ENCODE measurements at regions not wholly inside any gene's neighbourhood (a gene's known extent, or its start where the extent isn't known, plus 50 kb on each side); places are given as distances from the start of the nearest gene placed in this dataset.

DNA sequence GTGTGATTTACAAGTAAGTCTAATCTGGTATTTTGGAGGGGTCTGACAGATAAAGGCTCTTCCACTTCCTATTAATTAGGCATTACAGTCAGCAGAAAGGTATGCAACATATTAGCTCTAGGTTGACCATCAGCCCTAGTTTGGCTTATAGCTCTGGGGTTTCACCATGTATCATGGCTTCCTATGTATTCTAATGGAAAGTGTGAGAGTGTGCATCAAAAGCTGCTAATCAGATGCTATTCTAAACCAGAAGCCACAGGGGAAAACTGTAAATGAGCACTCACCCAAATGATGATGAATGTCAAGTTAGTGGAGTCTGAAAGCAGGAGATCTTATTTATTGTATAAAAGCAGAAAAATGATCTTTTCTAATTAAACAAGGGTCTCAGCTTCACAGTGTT is 149.2 kb upstream of the MITF start:
- Histone ChIP-seq H3K4me3 (ENCODE audit: low read length) (no peak overlapping the region), H3F3A (ENCODE audit: control insufficient read depth, insufficient read depth) (no peaks in the 10 kb centered on the region)

DNA sequence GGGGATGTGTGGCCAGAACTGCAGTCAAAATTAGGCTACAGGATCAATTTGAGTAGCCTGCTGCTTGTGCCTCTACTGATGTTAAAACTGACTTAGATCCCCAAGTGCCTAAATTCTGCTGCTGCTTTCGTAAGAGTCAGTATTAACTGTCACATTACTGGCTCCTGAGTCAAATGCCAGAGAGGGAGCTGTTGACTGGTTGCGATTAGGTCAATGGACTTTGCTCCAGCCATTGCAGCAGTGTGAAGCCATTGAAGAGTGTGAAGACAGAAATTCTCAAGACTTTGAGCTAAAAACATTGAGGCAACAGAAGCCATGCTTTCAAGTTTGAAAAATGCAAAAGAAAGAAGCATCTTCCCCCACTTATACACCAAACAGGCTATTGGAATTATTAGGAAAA is 151.1 kb upstream of the MITF start:
- Histone ChIP-seq H3F3A (ENCODE audit: control insufficient read depth, insufficient read depth) (no peaks in the 10 kb centered on the region), H3K4me2 (ENCODE audit: low read length) (no peak overlapping the region), H3K79me2 (ENCODE audit: control insufficient read depth, low read length) (no peaks in the 10 kb centered on the region), H3K27me3 (ENCODE audit: control insufficient read depth, low read length) (no peaks in the 10 kb centered on the region), H3K4me3 (ENCODE audit: low read length) (no peak overlapping the region), H3K27ac (ENCODE audit: low read depth, low read length) (no peak overlapping the region), H3K9me2 (replicated peaks; ENCODE audit: control insufficient read depth, low read length) (no peaks in the 10 kb centered on the region), H3K4me1 (ENCODE audit: control insufficient read depth, low read length) (no peaks in the 10 kb centered on the region), H3K36me3 (ENCODE audit: control insufficient read depth, low read length) (no peaks in the 10 kb centered on the region), H4K20me1 (ENCODE audit: control insufficient read depth, insufficient read depth, low read depth, low read length) (no peaks in the 10 kb centered on the region), H3K9me3 (ENCODE audit: control insufficient read depth, insufficient read depth, low read length) (peaks cover 6% of the 10 kb centered on the region; the same call in 1 of the 2 replicates)
- TF ChIP-seq EZH2phosphoT487 (IDR thresholded peaks at IDR 0.05; ENCODE audit: borderline replicate concordance, low read length), result no peak
- TF ChIP-seq, protein P1, sequence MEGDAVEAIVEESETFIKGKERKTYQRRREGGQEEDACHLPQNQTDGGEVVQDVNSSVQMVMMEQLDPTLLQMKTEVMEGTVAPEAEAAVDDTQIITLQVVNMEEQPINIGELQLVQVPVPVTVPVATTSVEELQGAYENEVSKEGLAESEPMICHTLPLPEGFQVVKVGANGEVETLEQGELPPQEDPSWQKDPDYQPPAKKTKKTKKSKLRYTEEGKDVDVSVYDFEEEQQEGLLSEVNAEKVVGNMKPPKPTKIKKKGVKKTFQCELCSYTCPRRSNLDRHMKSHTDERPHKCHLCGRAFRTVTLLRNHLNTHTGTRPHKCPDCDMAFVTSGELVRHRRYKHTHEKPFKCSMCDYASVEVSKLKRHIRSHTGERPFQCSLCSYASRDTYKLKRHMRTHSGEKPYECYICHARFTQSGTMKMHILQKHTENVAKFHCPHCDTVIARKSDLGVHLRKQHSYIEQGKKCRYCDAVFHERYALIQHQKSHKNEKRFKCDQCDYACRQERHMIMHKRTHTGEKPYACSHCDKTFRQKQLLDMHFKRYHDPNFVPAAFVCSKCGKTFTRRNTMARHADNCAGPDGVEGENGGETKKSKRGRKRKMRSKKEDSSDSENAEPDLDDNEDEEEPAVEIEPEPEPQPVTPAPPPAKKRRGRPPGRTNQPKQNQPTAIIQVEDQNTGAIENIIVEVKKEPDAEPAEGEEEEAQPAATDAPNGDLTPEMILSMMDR (IDR thresholded peaks at IDR 0.05; ENCODE audit: low read depth, low read length, poor library complexity, severe bottlenecking), result no peak

More for the DNA sequence above, 149.2 kb upstream of the MITF start:
- TF ChIP-seq EZH2phosphoT487 (IDR thresholded peaks at IDR 0.05; ENCODE audit: borderline replicate concordance, low read length), result no peak
- no peaks in the 10 kb centered on the region for H4K20me1 ChIP-seq (ENCODE audit: control insufficient read depth, insufficient read depth, low read depth, low read length)
- H3K36me3 ChIP-seq (ENCODE audit: control insufficient read depth, low read length), result no peaks in the 10 kb centered on the region
- no peaks in the 10 kb centered on the region for H3K79me2 ChIP-seq (ENCODE audit: control insufficient read depth, low read length)
- H3K4me2 ChIP-seq (ENCODE audit: low read length), result no peak overlapping the region
- no peaks in the 10 kb centered on the region for H3K4me1 ChIP-seq (ENCODE audit: control insufficient read depth, low read length)
- no peaks in the 10 kb centered on the region for H3K9me2 ChIP-seq (replicated peaks; ENCODE audit: control insufficient read depth, low read length)
- H3K27ac ChIP-seq (ENCODE audit: low read depth, low read length), result no peak overlapping the region
- H3K27me3 ChIP-seq (ENCODE audit: control insufficient read depth, low read length), result no peaks in the 10 kb centered on the region
- H3K9me3 ChIP-seq (ENCODE audit: control insufficient read depth, insufficient read depth, low read length), result peaks cover 6% of the 10 kb centered on the region; the same call in 1 of the 2 replicates

DNA sequence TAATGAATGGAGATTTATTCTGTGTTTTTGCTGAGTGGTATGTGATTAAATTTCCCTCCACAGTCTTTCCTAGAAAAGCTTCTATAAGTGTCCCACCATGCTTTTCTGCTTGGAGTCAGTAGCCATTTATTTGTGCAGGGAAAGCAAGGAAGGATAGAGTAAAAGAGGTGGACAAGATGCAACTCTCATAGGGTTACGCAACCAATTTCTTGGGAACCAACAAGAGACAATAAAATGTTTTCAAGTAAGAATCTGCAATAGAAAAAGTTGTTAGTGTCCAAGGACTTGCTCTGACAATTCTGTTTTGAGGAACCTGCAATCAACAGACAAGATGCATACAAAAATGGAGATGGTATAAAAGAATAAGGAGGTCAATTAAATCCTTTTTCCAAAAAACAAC is 153.8 kb upstream of the MITF start:
- Histone ChIP-seq H3K4me3 (ENCODE audit: low read length) (no peak overlapping the region), H3F3A (ENCODE audit: control insufficient read depth, insufficient read depth) (no peaks in the 10 kb centered on the region), H3K79me2 (ENCODE audit: control insufficient read depth, low read length) (no peaks in the 10 kb centered on the region), H3K27ac (ENCODE audit: low read depth, low read length) (no peak overlapping the region), H3K9me2 (replicated peaks; ENCODE audit: control insufficient read depth, low read length) (no peaks in the 10 kb centered on the region), H3K36me3 (ENCODE audit: control insufficient read depth, low read length) (no peaks in the 10 kb centered on the region), H3K9me3 (ENCODE audit: control insufficient read depth, insufficient read depth, low read length) (peaks cover 6% of the 10 kb centered on the region; the same call in 1 of the 2 replicates), H4K20me1 (ENCODE audit: control insufficient read depth, insufficient read depth, low read depth, low read length) (no peaks in the 10 kb centered on the region), H3K27me3 (ENCODE audit: control insufficient read depth, low read length) (no peaks in the 10 kb centered on the region), H3K4me2 (ENCODE audit: low read length) (no peak overlapping the region), H3K4me1 (ENCODE audit: control insufficient read depth, low read length) (no peaks in the 10 kb centered on the region)
- TF ChIP-seq EZH2phosphoT487 (IDR thresholded peaks at IDR 0.05; ENCODE audit: borderline replicate concordance, low read length), result no peak
- TF ChIP-seq, protein P1 (IDR thresholded peaks at IDR 0.05; ENCODE audit: low read depth, low read length, poor library complexity, severe bottlenecking), result no peak

DNA sequence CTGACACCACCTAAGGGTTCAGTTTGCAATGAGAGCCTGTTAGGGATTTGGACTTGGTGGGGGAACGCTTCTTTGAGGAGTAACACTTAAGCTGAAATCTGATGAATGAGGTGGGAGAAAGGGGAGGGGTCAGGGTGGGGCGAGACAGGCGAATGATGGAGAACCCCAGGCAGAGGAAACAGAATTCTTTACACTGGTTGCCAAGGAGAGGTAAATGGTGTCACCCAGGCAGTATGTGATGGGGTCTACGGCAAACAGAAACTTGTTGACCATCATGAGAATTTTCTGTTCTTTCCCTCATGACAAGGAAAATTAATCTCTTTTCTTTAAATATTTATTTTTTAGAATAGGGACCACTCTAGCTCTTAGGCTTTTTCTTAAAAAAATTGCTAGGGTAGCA is 157.2 kb upstream of the MITF start:
- TF ChIP-seq EZH2phosphoT487 (IDR thresholded peaks at IDR 0.05; ENCODE audit: borderline replicate concordance, low read length), result no peak
- TF ChIP-seq, protein P1 (IDR thresholded peaks at IDR 0.05; ENCODE audit: low read depth, low read length, poor library complexity, severe bottlenecking), result no peak
- H3K36me3 ChIP-seq (ENCODE audit: control insufficient read depth, low read length), result no peaks in the 10 kb centered on the region

More for the DNA sequence above, 157.2 kb upstream of the MITF start:
- H3K4me3 ChIP-seq (ENCODE audit: low read length), result no peak overlapping the region
- H3K9me2 ChIP-seq (replicated peaks; ENCODE audit: control insufficient read depth, low read length), result no peaks in the 10 kb centered on the region
- H3K9me3 ChIP-seq (ENCODE audit: control insufficient read depth, insufficient read depth, low read length), result peaks cover under 1% of the 10 kb centered on the region; the same call in 1 of the 2 replicates
- no peaks in the 10 kb centered on the region for H3K79me2 ChIP-seq (ENCODE audit: control insufficient read depth, low read length)
- no peaks in the 10 kb centered on the region for H4K20me1 ChIP-seq (ENCODE audit: control insufficient read depth, insufficient read depth, low read depth, low read length)
- H3F3A ChIP-seq (ENCODE audit: control insufficient read depth, insufficient read depth), result no peaks in the 10 kb centered on the region
- no peaks in the 10 kb centered on the region for H3K4me1 ChIP-seq (ENCODE audit: control insufficient read depth, low read length)
- H3K27me3 ChIP-seq (ENCODE audit: control insufficient read depth, low read length), result no peaks in the 10 kb centered on the region
- no peak overlapping the region for H3K27ac ChIP-seq (ENCODE audit: low read depth, low read length)
- H3K4me2 ChIP-seq (ENCODE audit: low read length), result no peak overlapping the region

All from DOHH2 (cell line).